ENCODE measurements at regions not wholly inside any gene's neighbourhood (a gene's known extent, or its start where the extent isn't known, plus 50 kb on each side); places are given as distances from the start of the nearest gene placed in this dataset.

GRCh38 chr20:60064554-60065196 lies 106.5 kb downstream of the CDH26 start:
- no peak for DNase-seq
- in situ Hi-C loops (cut with HindIII; ENCODE audit: low pct_ligation_motif_present, low pct_unique_long_range_greater_than_20kb, low sequenced_read_pairs): no loop called here

- no peak for DNase-seq
- in situ Hi-C loops (cut with HindIII; ENCODE audit: low pct_ligation_motif_present, low pct_unique_long_range_greater_than_20kb, low sequenced_read_pairs): no loop called here
These were observed 107.7 kb downstream of the CDH26 start for GRCh38 chr20:60065741-60066437.

DNA sequence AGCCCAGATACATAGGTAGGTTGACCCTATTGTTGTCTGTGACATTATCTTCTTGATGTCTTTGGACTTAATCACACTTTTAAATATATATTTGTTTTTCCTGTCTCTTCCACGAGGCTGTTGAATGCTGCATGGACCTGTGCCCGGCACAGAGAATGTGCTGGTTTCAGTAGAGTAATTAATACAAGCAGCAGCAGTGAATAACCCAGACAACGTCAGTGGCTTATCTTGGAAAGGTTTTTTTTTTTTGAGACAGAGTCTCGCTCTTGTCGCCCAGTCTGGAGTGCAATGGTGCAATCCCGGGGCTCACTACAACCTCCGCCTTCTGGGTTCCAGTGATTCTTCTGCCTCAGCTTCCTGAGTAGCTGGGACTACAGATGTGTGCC lies 108.2 kb downstream of the CDH26 start:
- DNase-seq: no peak
- in situ Hi-C loops (cut with HindIII; ENCODE audit: low pct_ligation_motif_present, low pct_unique_long_range_greater_than_20kb, low sequenced_read_pairs): no loop called here

GRCh38 chr20:60068509-60068908 lies 110.3 kb downstream of the CDH26 start:
- no peak for DNase-seq
- in situ Hi-C loops (cut with HindIII; ENCODE audit: low pct_ligation_motif_present, low pct_unique_long_range_greater_than_20kb, low sequenced_read_pairs): no loop called here

GRCh38 chr20:60069656-60070055 lies 111.4 kb downstream of the CDH26 start:
- in situ Hi-C loops (cut with HindIII; ENCODE audit: low pct_ligation_motif_present, low pct_unique_long_range_greater_than_20kb, low sequenced_read_pairs): no loop called here
- DNase-seq: no peak

DNA sequence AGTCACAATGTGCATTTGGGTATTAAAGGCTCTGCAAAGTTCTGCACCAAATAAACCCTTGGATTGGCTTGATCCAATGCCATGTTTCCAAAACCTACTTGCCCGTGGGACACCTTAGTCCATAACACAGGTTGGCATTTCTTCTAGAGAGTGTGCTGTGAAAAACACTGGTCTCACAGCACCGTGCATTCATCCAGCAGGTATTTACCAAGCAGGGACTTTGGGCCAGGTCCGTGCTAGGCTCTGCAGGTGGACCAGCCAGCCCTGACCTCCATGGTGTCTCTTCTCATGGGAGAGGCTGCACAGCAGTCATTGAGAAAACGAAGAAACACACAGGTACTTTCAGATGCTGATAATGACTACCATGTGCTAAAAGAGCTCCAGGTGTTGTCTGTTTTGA lies 112.6 kb downstream of the CDH26 start:
- in situ Hi-C loops (cut with HindIII; ENCODE audit: low pct_ligation_motif_present, low pct_unique_long_range_greater_than_20kb, low sequenced_read_pairs): no loop called here
- no peak for DNase-seq

DNA sequence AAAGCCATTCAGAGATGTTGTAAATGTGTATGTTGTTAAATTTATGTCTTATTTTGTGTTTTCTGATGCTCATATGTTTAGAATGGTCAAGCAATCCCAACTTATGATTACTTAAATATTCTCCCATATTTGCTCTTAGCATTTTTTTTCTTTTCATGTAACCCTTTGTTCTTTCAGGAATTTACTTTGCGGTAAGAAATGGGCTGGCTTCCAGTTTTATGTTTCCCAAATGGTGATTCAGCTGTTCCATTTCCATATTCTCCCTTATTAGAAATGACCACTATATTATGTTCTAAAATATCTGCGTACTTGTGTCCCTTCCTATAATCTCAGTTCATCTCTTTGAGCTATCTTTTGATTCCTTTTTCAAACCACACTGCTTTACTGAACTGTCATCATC lies 113.7 kb downstream of the CDH26 start:
- no peak for DNase-seq
- in situ Hi-C loops (cut with HindIII; ENCODE audit: low pct_ligation_motif_present, low pct_unique_long_range_greater_than_20kb, low sequenced_read_pairs): no loop called here

DNA sequence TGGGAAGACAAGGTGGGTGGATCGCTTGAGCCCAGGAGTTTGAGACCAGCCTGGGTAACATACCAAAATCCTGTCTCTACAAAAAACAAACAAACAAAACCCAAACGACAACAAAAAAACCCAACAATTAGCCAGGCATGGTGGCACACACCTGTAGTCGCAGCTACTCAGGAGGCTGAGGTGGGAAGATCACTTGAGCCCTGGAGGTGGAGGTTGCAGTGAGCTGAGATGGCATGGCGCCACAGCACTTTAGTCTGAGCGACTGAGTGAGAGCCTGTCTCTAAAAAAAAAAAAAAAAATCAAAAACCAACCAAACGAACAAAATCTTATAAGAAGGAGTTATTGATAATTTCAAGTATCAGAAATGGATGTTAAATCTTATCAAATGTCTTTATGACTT lies 114.9 kb downstream of the CDH26 start:
- DNase-seq: no peak
- in situ Hi-C loops (cut with HindIII; ENCODE audit: low pct_ligation_motif_present, low pct_unique_long_range_greater_than_20kb, low sequenced_read_pairs): no loop called here

- DNase-seq: no peak
- in situ Hi-C loops (cut with HindIII; ENCODE audit: low pct_ligation_motif_present, low pct_unique_long_range_greater_than_20kb, low sequenced_read_pairs): no loop called here
These were observed 115.3 kb downstream of the CDH26 start for GRCh38 chr20:60073504-60073903.

- no peak for DNase-seq
- in situ Hi-C loops (cut with HindIII; ENCODE audit: low pct_ligation_motif_present, low pct_unique_long_range_greater_than_20kb, low sequenced_read_pairs): no loop called here
These were observed 116.1 kb downstream of the CDH26 start for GRCh38 chr20:60074276-60074675.

DNA sequence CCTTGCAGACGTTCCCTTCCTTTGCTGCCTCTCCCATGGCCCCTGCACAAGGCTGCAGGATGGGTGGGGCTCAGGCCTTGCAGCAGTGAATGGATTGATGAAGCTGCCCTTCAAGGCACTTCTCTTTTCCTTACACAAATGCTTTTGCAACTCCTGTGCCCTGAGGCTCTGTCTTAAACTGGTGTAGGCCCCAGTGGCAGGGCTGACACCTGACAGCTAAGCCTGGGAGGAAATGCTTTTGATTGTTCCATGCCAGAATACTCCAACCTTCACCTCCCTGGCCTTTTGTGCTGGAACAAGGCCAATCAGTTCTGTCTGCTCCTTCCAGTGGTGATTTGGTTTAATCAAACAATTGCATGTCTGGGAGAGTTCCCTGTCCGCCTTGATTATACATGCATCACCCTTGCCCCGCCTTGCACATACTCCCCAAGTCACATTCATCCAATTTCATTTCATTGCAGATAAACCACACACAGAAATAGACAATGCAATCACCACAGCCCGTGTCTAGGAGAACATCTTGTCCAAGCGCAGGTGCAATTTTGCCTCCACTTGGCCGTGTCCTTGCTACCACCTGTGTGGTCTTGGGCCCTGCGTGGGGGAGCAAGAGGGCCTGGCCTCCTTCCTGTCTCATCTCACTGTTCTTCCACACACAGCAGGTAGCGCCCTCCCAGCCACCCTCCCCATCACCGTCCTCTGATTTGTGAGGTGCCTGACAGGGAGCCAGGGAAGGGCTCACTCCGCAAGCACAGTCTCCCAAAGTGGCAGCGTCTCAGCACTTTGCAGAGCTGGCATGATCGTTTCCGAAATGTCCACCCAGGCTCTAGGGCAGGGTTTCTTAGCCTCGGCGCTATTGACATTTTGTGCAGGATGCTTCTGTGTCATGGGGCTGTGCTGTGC lies 120.4 kb downstream of the CDH26 start:
- DNase-seq: no peak
- in situ Hi-C loops (cut with HindIII; ENCODE audit: low pct_ligation_motif_present, low pct_unique_long_range_greater_than_20kb, low sequenced_read_pairs): no loop called here

- DNase-seq: no peak
- in situ Hi-C loops (cut with HindIII; ENCODE audit: low pct_ligation_motif_present, low pct_unique_long_range_greater_than_20kb, low sequenced_read_pairs): no loop called here
These were observed 122.2 kb downstream of the CDH26 start for GRCh38 chr20:60080401-60080800.

DNA sequence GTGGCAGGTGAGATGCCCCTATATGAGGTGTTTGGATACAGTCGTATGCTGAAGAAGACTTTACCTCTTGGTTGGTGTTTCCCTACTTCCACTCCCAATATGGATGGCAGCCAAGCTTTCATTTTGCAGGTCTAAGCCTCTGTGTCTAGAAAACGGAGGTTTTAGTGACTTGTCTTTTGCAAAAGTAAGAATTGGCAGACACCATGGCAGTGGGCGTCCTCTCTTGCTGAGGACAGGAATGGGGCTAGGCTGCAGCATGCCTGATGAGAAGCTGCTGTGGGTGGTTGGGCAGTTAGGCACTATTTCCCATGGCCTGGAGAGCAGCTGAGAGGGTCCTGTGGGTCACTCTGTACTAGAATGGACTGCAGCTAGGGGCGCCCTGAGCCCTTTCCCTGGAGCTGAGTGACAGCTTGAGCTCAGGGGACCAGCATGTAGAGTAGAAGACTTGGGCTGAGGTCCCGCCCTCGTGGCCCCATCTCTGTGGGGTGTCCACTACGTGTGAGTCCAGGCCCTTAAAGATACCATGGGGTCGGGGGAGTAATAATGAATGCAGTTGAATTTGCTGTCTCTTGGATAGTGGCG lies 127.4 kb downstream of the CDH26 start:
- in situ Hi-C loops (cut with HindIII; ENCODE audit: low pct_ligation_motif_present, low pct_unique_long_range_greater_than_20kb, low sequenced_read_pairs): no loop called here
- no peak for DNase-seq

DNA sequence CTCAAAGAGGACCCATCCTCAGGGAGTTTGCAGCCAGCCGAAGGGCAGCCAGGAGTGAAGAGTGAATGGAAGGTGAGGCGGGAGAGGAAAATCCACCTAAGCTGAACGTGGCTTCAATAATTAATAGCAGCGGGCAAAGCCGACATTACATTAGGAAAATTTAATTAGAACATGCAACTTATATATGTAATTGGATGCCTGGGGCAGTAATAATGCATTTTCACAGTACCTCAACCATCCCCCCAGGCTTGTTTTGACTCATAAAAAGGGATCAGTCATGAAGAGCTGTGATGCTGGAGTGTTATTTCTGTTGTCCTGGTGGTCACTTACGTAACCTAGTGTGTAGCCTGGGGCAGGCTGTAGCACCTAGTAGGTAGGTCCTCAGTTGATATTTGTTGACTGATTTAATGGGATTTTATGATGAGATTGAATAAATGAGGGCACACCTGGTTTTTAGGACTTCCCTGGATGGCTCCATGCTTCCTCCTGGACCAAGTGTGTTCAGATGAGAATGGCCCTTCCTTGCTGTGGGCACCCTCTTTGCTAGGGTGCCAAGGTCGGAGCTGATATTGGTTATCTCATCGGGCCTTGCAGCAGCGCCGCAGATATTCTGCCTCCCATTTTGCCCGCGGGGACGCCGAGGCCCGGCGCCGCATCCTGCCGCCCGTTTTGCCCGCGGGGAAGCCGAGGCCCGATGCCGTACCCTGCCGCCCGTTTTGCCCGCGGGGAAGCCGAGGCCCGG lies 128.8 kb downstream of the CDH26 start:
- in situ Hi-C loops (cut with HindIII; ENCODE audit: low pct_ligation_motif_present, low pct_unique_long_range_greater_than_20kb, low sequenced_read_pairs): no loop called here

GRCh38 chr20:60087563-60088105 lies 129.4 kb downstream of the CDH26 start:
- in situ Hi-C loops (cut with HindIII; ENCODE audit: low pct_ligation_motif_present, low pct_unique_long_range_greater_than_20kb, low sequenced_read_pairs): no loop called here

More for the DNA sequence above, 128.8 kb downstream of the CDH26 start:
- no peak for DNase-seq

GRCh38 chr20:60088236-60088635 lies 130.0 kb downstream of the CDH26 start:
- in situ Hi-C loops (cut with HindIII; ENCODE audit: low pct_ligation_motif_present, low pct_unique_long_range_greater_than_20kb, low sequenced_read_pairs): no loop called here
- DNase-seq: no peak

More at GRCh38 chr20:60087563-60088105, 129.4 kb downstream of the CDH26 start:
- no peak for DNase-seq

GRCh38 chr20:60090631-60091030 lies 132.4 kb downstream of the CDH26 start:
- DNase-seq: no peak
- in situ Hi-C loops (cut with HindIII; ENCODE audit: low pct_ligation_motif_present, low pct_unique_long_range_greater_than_20kb, low sequenced_read_pairs): no loop called here

DNA sequence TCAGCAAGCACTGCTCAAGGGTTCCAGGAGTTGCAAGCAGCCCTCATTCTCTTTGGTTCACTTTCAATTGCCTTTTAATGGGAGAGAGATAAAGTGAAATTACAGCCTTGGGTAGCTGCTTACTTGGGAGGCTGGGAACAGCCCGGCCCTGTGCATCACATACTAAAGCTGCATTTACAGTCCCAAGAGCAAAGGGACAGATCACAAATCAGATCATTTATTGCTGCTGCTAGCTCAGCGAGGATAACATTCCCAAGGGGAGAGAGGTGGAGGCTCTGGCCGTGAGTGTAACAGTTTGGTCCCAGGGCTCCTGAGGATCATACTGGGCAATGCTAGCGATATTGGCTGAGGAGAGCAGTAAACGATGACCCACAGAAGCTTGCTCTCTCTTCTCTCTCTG lies 133.1 kb downstream of the CDH26 start:
- no peak for DNase-seq
- in situ Hi-C loops (cut with HindIII; ENCODE audit: low pct_ligation_motif_present, low pct_unique_long_range_greater_than_20kb, low sequenced_read_pairs): no loop called here
